IMR-90 (cell line): ENCODE measurements at regions not wholly inside any gene's neighbourhood (a gene's known extent, or its start where the extent isn't known, plus 50 kb on each side); places are given as distances from the start of the nearest gene placed in this dataset.

ENCODE experiments used
- ATAC-seq: fragments of 200-7000 bp; cut with Tn5 transposase; 2 replicates; pipeline ENCODE4 v1.9.1; 2020; ENCODE audit warnings: low read depth, mild to moderate bottlenecking, moderate library complexity
- BruUV-seq: library from RNA; stranded (reverse); fragments of 400-500 nt; replicated peaks from 2 replicates; lab custom pipeline; 2021; lab: Mats Ljungman, UMichigan
- CTCF ChIA-PET: fragments of 300-600 bp; formaldehyde crosslinking; extraction: SDS; loops from one replicate; lab custom pipeline; 2021; ENCODE audit warnings: antibody characterized with exemption; lab: Yijun Ruan, JAX
- POLR2A ChIA-PET: fragments of 300-600 bp; sonication (Branson Sonifier 250); formaldehyde crosslinking; loops from one replicate; lab custom pipeline; 2022; ENCODE audit warnings: antibody characterized with exemption; ENCODE audit not compliant: unreplicated experiment; lab: Charles Lee
- DNase-seq: peaks from one replicate; pipeline ENCODE4 v3.0.0; 2013
- H2AFZ ChIP-seq: replicated peaks from 2 replicates; pipeline ENCODE3; 2013; ENCODE audit warnings: low read length, mild to moderate bottlenecking; ENCODE audit not compliant: poor library complexity
- H2AK5ac ChIP-seq: 2 replicates; pipeline ENCODE4 v1.6.1; 2013; ENCODE audit warnings: low read depth, low read length, inconsistent platforms
- H2AK9ac ChIP-seq: replicated peaks from 2 replicates; pipeline ENCODE3; 2013; ENCODE audit warnings: mild to moderate bottlenecking, low read depth, low read length, moderate library complexity; ENCODE audit not compliant: poor library complexity
- H2BK120ac ChIP-seq: 2 replicates; pipeline ENCODE4 v1.6.1; 2013; ENCODE audit warnings: low read depth, low read length, inconsistent platforms
- H2BK15ac ChIP-seq: 3 replicates; pipeline ENCODE4 v1.6.1; 2013; ENCODE audit warnings: low read depth, low read length, inconsistent platforms
- H2BK20ac ChIP-seq: 2 replicates; pipeline ENCODE4 v1.6.1; 2013; ENCODE audit warnings: low read depth, mild to moderate bottlenecking, inconsistent platforms, low read length, moderate library complexity
- H2BK5ac ChIP-seq: 2 replicates; pipeline ENCODE4 v1.6.1; 2013; ENCODE audit warnings: mild to moderate bottlenecking, low read depth, low read length, inconsistent platforms; ENCODE audit not compliant: poor library complexity, severe bottlenecking
- H3K14ac ChIP-seq: replicated peaks from 2 replicates; pipeline ENCODE4 v1.6.1; 2013; ENCODE audit warnings: low read depth, low read length, inconsistent platforms
- H3K18ac ChIP-seq: 2 replicates; pipeline ENCODE4 v1.6.1; 2013; ENCODE audit warnings: low read depth, low read length, control low read depth
- H3K23ac ChIP-seq: 2 replicates; pipeline ENCODE4 v1.6.1; 2013; ENCODE audit warnings: low read depth, low read length, inconsistent platforms
- H3K27ac ChIP-seq: 2 replicates; pipeline ENCODE4 v1.5.1; 2013; ENCODE audit warnings: mild to moderate bottlenecking, control low read depth, low read length; ENCODE audit not compliant: insufficient read depth
- H3K27me3 ChIP-seq: 2 replicates; pipeline ENCODE4 v1.6.1; 2013; ENCODE audit warnings: low read length; ENCODE audit not compliant: control insufficient read depth, insufficient read depth
- H3K36me3 ChIP-seq: 2 replicates; pipeline ENCODE4 v1.6.1; 2013; ENCODE audit warnings: low read length, mixed read lengths; ENCODE audit not compliant: control insufficient read depth, insufficient read depth
- H3K4ac ChIP-seq: 2 replicates; pipeline ENCODE4 v1.6.1; 2013; ENCODE audit warnings: low read depth, low read length, inconsistent platforms
- H3K4me1 ChIP-seq: 2 replicates; pipeline ENCODE4 v1.6.1; 2013; ENCODE audit warnings: low read length, mixed read lengths; ENCODE audit not compliant: control insufficient read depth, insufficient read depth
- H3K4me2 ChIP-seq: 2 replicates; pipeline ENCODE4 v1.6.1; 2013; ENCODE audit warnings: low read depth, mild to moderate bottlenecking, control low read depth, low read length, moderate library complexity
- H3K4me3 ChIP-seq: 2 replicates; pipeline ENCODE4 v1.5.1; 2013; ENCODE audit warnings: low read depth, mild to moderate bottlenecking, control low read depth, low read length, moderate library complexity; ENCODE audit not compliant: insufficient read depth
- H3K56ac ChIP-seq: 2 replicates; pipeline ENCODE4 v1.6.1; 2013; ENCODE audit warnings: low read length, inconsistent platforms; ENCODE audit not compliant: insufficient read depth; ENCODE audit errors: extremely low read depth
- H3K79me1 ChIP-seq, 2 experiments: 2 replicates each; pipeline ENCODE4 v1.6.1; 2013; ENCODE audit warnings: low read length in 2 of 2, inconsistent platforms in 1 of 2, low read depth in 1 of 2
- H3K9ac ChIP-seq: 2 replicates; pipeline ENCODE4 v1.6.1; 2013; ENCODE audit warnings: low read depth, low read length, control low read depth
- H3K9me1 ChIP-seq: 2 replicates; pipeline ENCODE4 v1.6.1; 2013; ENCODE audit warnings: low read length, inconsistent platforms; ENCODE audit not compliant: insufficient read depth
- H3K9me3 ChIP-seq: 2 replicates; pipeline ENCODE4 v1.6.1; 2013; ENCODE audit warnings: low read length; ENCODE audit not compliant: control insufficient read depth, insufficient read depth
- H4K20me1 ChIP-seq: 2 replicates; pipeline ENCODE4 v1.6.1; 2013; ENCODE audit warnings: low read length, inconsistent platforms; ENCODE audit not compliant: insufficient read depth
- H4K5ac ChIP-seq: 2 replicates; pipeline ENCODE4 v1.6.1; 2013; ENCODE audit warnings: mild to moderate bottlenecking, low read depth, low read length, control low read depth
- H4K8ac ChIP-seq, 2 experiments: 2 replicates each; pipeline ENCODE4 v1.6.1; 2013; ENCODE audit warnings: low read depth in 2 of 2, low read length in 2 of 2, control low read depth in 1 of 2, inconsistent platforms in 1 of 2
- H4K91ac ChIP-seq: 2 replicates; pipeline ENCODE4 v1.6.1; 2013; ENCODE audit warnings: low read depth, low read length, inconsistent platforms; ENCODE audit not compliant: insufficient read depth
- BHLHE40 ChIP-seq: fragments of 150-350 bp; IDR thresholded peaks from 2 replicates; pipeline ENCODE4 v1.6.1; 2016; ENCODE audit warnings: mild to moderate bottlenecking, low read depth, low read length
- NFE2L2 ChIP-seq: fragments of 150-350 bp; IDR thresholded peaks from 2 replicates; pipeline ENCODE4 v1.6.1; 2016; ENCODE audit warnings: low read depth, mild to moderate bottlenecking, low read length
- WGBS, 2 experiments: methylation state at CpG; one replicate each; pipeline versions ENCODE4 v1.1.5 to v1.1.7; 2013; ENCODE audit warnings: missing lambda C conversion rate in 2 of 2; ENCODE audit not compliant: insufficient read length in 1 of 2; ENCODE audit errors: extremely low coverage in 2 of 2; 5-methylcytosine and 5-hydroxymethylcytosine counted together
- dilution Hi-C: fragments of 300-500 bp; cut with HindIII; formaldehyde crosslinking; loops from one replicate; pipeline ENCODE4 v1.14.3; 2018; ENCODE audit warnings: low sequenced_read_pairs; ENCODE audit not compliant: unreplicated experiment
- in situ Hi-C: fragments of 300-500 bp; cut with MboI; formaldehyde crosslinking; loops from 3 replicates; pipeline ENCODE4 v1.14.3; 2019; ENCODE audit warnings: low sequenced_read_pairs, inconsistent platforms, mixed read lengths
- intact Hi-C: fragments of 100-400 bp; cut with micrococcal nuclease; formaldehyde crosslinking; loops from 2 replicates; pipeline ENCODE4 v1.10.0; 2022
- TF ChIP-seq, protein P1 (sequence below): fragments of 150-350 bp; IDR thresholded peaks from 2 replicates; pipeline ENCODE4 v1.6.1; 2017; ENCODE audit warnings: mild to moderate bottlenecking, antibody characterized with exemption, low read length, low read depth

DNA sequence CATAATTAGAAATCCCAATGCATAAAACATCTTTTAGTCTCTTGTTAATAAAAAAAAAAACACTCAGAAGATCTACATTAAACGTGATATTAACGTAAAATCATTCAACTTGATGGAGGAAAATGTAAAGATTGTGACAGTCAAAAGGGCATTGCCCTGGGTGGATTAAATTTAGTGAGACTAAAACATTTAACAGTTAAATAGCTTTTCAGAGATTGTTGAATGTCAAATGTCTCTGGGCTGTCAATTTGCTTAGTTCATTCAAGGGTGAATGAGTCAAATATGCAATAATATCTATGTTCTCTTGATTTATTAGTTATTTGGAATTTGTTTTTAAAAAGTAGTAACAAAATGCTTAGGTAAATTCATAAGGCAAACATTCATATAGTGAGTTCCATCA is 836.6 kb upstream of the PCDH10 start:
- POLR2A ChIA-PET, result no interaction called here
- BruUV-seq, result no TSS peak
- no peaks in the 10 kb centered on the region for H3K9me1 ChIP-seq
- no peaks in the 10 kb centered on the region for H3K27me3 ChIP-seq
- intact Hi-C loops (no loop called here), dilution Hi-C loops (no loop called here), in situ Hi-C loops (no loop called here)
- no peak overlapping the region for H4K8ac ChIP-seq
- H3K9ac ChIP-seq, result no peak overlapping the region
- no peak overlapping the region for H3K27ac ChIP-seq
- no peak overlapping the region for H2BK5ac ChIP-seq
- ATAC-seq (no peak), DNase-seq (no peak)
- H2BK15ac ChIP-seq, result no peak overlapping the region
- no peak overlapping the region for H3K4me3 ChIP-seq
- TF ChIP-seq, protein P1, sequence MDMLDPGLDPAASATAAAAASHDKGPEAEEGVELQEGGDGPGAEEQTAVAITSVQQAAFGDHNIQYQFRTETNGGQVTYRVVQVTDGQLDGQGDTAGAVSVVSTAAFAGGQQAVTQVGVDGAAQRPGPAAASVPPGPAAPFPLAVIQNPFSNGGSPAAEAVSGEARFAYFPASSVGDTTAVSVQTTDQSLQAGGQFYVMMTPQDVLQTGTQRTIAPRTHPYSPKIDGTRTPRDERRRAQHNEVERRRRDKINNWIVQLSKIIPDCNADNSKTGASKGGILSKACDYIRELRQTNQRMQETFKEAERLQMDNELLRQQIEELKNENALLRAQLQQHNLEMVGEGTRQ, result no peak
- TF ChIP-seq NFE2L2 (no peak), BHLHE40 (no peak)
- H2BK20ac ChIP-seq, result no peak overlapping the region
- no peak overlapping the region for H3K23ac ChIP-seq
- H4K20me1 ChIP-seq, result no peaks in the 10 kb centered on the region
- H3K4ac ChIP-seq, result no peak overlapping the region
- no peak overlapping the region for H2BK120ac ChIP-seq
- H2AFZ ChIP-seq, result no peak overlapping the region
- no peak overlapping the region for H3K4me2 ChIP-seq
- H4K91ac ChIP-seq, result no peak overlapping the region
- no peak overlapping the region for H4K5ac ChIP-seq
- H2AK5ac ChIP-seq, result no peak overlapping the region
- no CpG with 5 or more reads among the region's 2 CpGs for WGBS, 2 experiments
- H3K9me3 ChIP-seq, result no peaks in the 10 kb centered on the region
- CTCF ChIA-PET, result no interaction called here
- no peaks in the 10 kb centered on the region for H3K36me3 ChIP-seq
- no peaks in the 10 kb centered on the region for H3K79me1 ChIP-seq
- H3K56ac ChIP-seq, result no peak overlapping the region
- no peak overlapping the region for H2AK9ac ChIP-seq
- no peaks in the 10 kb centered on the region for H3K4me1 ChIP-seq
- H3K14ac ChIP-seq, result no peak overlapping the region
- no peak overlapping the region for H3K18ac ChIP-seq
